IMR-90 (cell line): ENCODE measurements at regions not wholly inside any gene's neighbourhood (a gene's known extent, or its start where the extent isn't known, plus 50 kb on each side); places are given as distances from the start of the nearest gene placed in this dataset.

Source experiments
- ATAC-seq: fragments of 200-7000 bp; cut with Tn5 transposase; 2 replicates; pipeline ENCODE4 v1.9.1; 2020; ENCODE audit warnings: low read depth, mild to moderate bottlenecking, moderate library complexity
- BruUV-seq: library from RNA; stranded (reverse); fragments of 400-500 nt; replicated peaks from 2 replicates; lab custom pipeline; 2021; lab: Mats Ljungman, UMichigan
- CTCF ChIA-PET: fragments of 300-600 bp; formaldehyde crosslinking; extraction: SDS; loops from one replicate; lab custom pipeline; 2021; ENCODE audit warnings: antibody characterized with exemption; lab: Yijun Ruan, JAX
- POLR2A ChIA-PET: fragments of 300-600 bp; sonication (Branson Sonifier 250); formaldehyde crosslinking; loops from one replicate; lab custom pipeline; 2022; ENCODE audit warnings: antibody characterized with exemption; ENCODE audit not compliant: unreplicated experiment; lab: Charles Lee
- DNase-seq: peaks from one replicate; pipeline ENCODE4 v3.0.0; 2013
- H2AFZ ChIP-seq: replicated peaks from 2 replicates; pipeline ENCODE3; 2013; ENCODE audit warnings: low read length, mild to moderate bottlenecking; ENCODE audit not compliant: poor library complexity
- H2AK5ac ChIP-seq: 2 replicates; pipeline ENCODE4 v1.6.1; 2013; ENCODE audit warnings: low read depth, low read length, inconsistent platforms
- H2AK9ac ChIP-seq: replicated peaks from 2 replicates; pipeline ENCODE3; 2013; ENCODE audit warnings: mild to moderate bottlenecking, low read depth, low read length, moderate library complexity; ENCODE audit not compliant: poor library complexity
- H2BK120ac ChIP-seq: 2 replicates; pipeline ENCODE4 v1.6.1; 2013; ENCODE audit warnings: low read depth, low read length, inconsistent platforms
- H2BK15ac ChIP-seq: 3 replicates; pipeline ENCODE4 v1.6.1; 2013; ENCODE audit warnings: low read depth, low read length, inconsistent platforms
- H2BK20ac ChIP-seq: 2 replicates; pipeline ENCODE4 v1.6.1; 2013; ENCODE audit warnings: low read depth, mild to moderate bottlenecking, inconsistent platforms, low read length, moderate library complexity
- H2BK5ac ChIP-seq: 2 replicates; pipeline ENCODE4 v1.6.1; 2013; ENCODE audit warnings: mild to moderate bottlenecking, low read depth, low read length, inconsistent platforms; ENCODE audit not compliant: poor library complexity, severe bottlenecking
- H3K14ac ChIP-seq: replicated peaks from 2 replicates; pipeline ENCODE4 v1.6.1; 2013; ENCODE audit warnings: low read depth, low read length, inconsistent platforms
- H3K18ac ChIP-seq: 2 replicates; pipeline ENCODE4 v1.6.1; 2013; ENCODE audit warnings: low read depth, low read length, control low read depth
- H3K23ac ChIP-seq: 2 replicates; pipeline ENCODE4 v1.6.1; 2013; ENCODE audit warnings: low read depth, low read length, inconsistent platforms
- H3K27ac ChIP-seq: 2 replicates; pipeline ENCODE4 v1.5.1; 2013; ENCODE audit warnings: mild to moderate bottlenecking, control low read depth, low read length; ENCODE audit not compliant: insufficient read depth
- H3K27me3 ChIP-seq: 2 replicates; pipeline ENCODE4 v1.6.1; 2013; ENCODE audit warnings: low read length; ENCODE audit not compliant: control insufficient read depth, insufficient read depth
- H3K36me3 ChIP-seq: 2 replicates; pipeline ENCODE4 v1.6.1; 2013; ENCODE audit warnings: low read length, mixed read lengths; ENCODE audit not compliant: control insufficient read depth, insufficient read depth
- H3K4ac ChIP-seq: 2 replicates; pipeline ENCODE4 v1.6.1; 2013; ENCODE audit warnings: low read depth, low read length, inconsistent platforms
- H3K4me1 ChIP-seq: 2 replicates; pipeline ENCODE4 v1.6.1; 2013; ENCODE audit warnings: low read length, mixed read lengths; ENCODE audit not compliant: control insufficient read depth, insufficient read depth
- H3K4me2 ChIP-seq: 2 replicates; pipeline ENCODE4 v1.6.1; 2013; ENCODE audit warnings: low read depth, mild to moderate bottlenecking, control low read depth, low read length, moderate library complexity
- H3K4me3 ChIP-seq: 2 replicates; pipeline ENCODE4 v1.5.1; 2013; ENCODE audit warnings: low read depth, mild to moderate bottlenecking, control low read depth, low read length, moderate library complexity; ENCODE audit not compliant: insufficient read depth
- H3K56ac ChIP-seq: 2 replicates; pipeline ENCODE4 v1.6.1; 2013; ENCODE audit warnings: low read length, inconsistent platforms; ENCODE audit not compliant: insufficient read depth; ENCODE audit errors: extremely low read depth
- H3K79me1 ChIP-seq, 2 experiments: 2 replicates each; pipeline ENCODE4 v1.6.1; 2013; ENCODE audit warnings: low read length in 2 of 2, inconsistent platforms in 1 of 2, low read depth in 1 of 2
- H3K9ac ChIP-seq: 2 replicates; pipeline ENCODE4 v1.6.1; 2013; ENCODE audit warnings: low read depth, low read length, control low read depth
- H3K9me1 ChIP-seq: 2 replicates; pipeline ENCODE4 v1.6.1; 2013; ENCODE audit warnings: low read length, inconsistent platforms; ENCODE audit not compliant: insufficient read depth
- H3K9me3 ChIP-seq: 2 replicates; pipeline ENCODE4 v1.6.1; 2013; ENCODE audit warnings: low read length; ENCODE audit not compliant: control insufficient read depth, insufficient read depth
- H4K20me1 ChIP-seq: 2 replicates; pipeline ENCODE4 v1.6.1; 2013; ENCODE audit warnings: low read length, inconsistent platforms; ENCODE audit not compliant: insufficient read depth
- H4K5ac ChIP-seq: 2 replicates; pipeline ENCODE4 v1.6.1; 2013; ENCODE audit warnings: mild to moderate bottlenecking, low read depth, low read length, control low read depth
- H4K8ac ChIP-seq, 2 experiments: 2 replicates each; pipeline ENCODE4 v1.6.1; 2013; ENCODE audit warnings: low read depth in 2 of 2, low read length in 2 of 2, control low read depth in 1 of 2, inconsistent platforms in 1 of 2
- H4K91ac ChIP-seq: 2 replicates; pipeline ENCODE4 v1.6.1; 2013; ENCODE audit warnings: low read depth, low read length, inconsistent platforms; ENCODE audit not compliant: insufficient read depth
- BHLHE40 ChIP-seq: fragments of 150-350 bp; IDR thresholded peaks from 2 replicates; pipeline ENCODE4 v1.6.1; 2016; ENCODE audit warnings: mild to moderate bottlenecking, low read depth, low read length
- CEBPB ChIP-seq: IDR thresholded peaks from 2 replicates; pipeline ENCODE4 v1.6.1; 2012; ENCODE audit warnings: low read depth, low read length, improper control_type of control experiment
- CTCF ChIP-seq: conservative IDR thresholded peaks from 2 replicates; pipeline ENCODE4 v1.5.1; 2012; ENCODE audit warnings: mild to moderate bottlenecking, low read depth, low read length, improper control_type of control experiment
- RCOR1 ChIP-seq: IDR thresholded peaks from 2 replicates; pipeline ENCODE4 v1.6.1; 2012; ENCODE audit warnings: mild to moderate bottlenecking, low read length, improper control_type of control experiment; ENCODE audit not compliant: insufficient replicate concordance
- RFX5 ChIP-seq: IDR thresholded peaks from 2 replicates; pipeline ENCODE4 v1.8.0; 2012; ENCODE audit warnings: low read depth, mild to moderate bottlenecking, low read length, moderate library complexity
- WGBS, 2 experiments: methylation state at CpG; one replicate each; pipeline versions ENCODE4 v1.1.5 to v1.1.7; 2013; ENCODE audit warnings: missing lambda C conversion rate in 2 of 2; ENCODE audit not compliant: insufficient read length in 1 of 2; ENCODE audit errors: extremely low coverage in 2 of 2; 5-methylcytosine and 5-hydroxymethylcytosine counted together
- dilution Hi-C: fragments of 300-500 bp; cut with HindIII; formaldehyde crosslinking; loops from one replicate; pipeline ENCODE4 v1.14.3; 2018; ENCODE audit warnings: low sequenced_read_pairs; ENCODE audit not compliant: unreplicated experiment
- in situ Hi-C: fragments of 300-500 bp; cut with MboI; formaldehyde crosslinking; loops from 3 replicates; pipeline ENCODE4 v1.14.3; 2019; ENCODE audit warnings: low sequenced_read_pairs, inconsistent platforms, mixed read lengths
- intact Hi-C: fragments of 100-400 bp; cut with micrococcal nuclease; formaldehyde crosslinking; loops from 2 replicates; pipeline ENCODE4 v1.10.0; 2022

- Histone ChIP-seq H3K23ac (no peak overlapping the region), H4K5ac (no peak overlapping the region), H3K9me1 (no peaks in the 10 kb centered on the region), H4K8ac (no peak overlapping the region), H3K9ac (no peak overlapping the region), H2BK20ac (no peak overlapping the region), H2AK5ac (no peak overlapping the region), H2BK120ac (no peak overlapping the region), H4K91ac (no peak overlapping the region), H3K27me3 (no peaks in the 10 kb centered on the region), H2AK9ac (no peak overlapping the region), H3K4me1 (no peaks in the 10 kb centered on the region), H3K4ac (no peak overlapping the region), H4K20me1 (no peaks in the 10 kb centered on the region), H3K27ac (no peak overlapping the region), H3K56ac (no peak overlapping the region), H2BK15ac (no peak overlapping the region), H2AFZ (no peak overlapping the region), H3K36me3 (no peaks in the 10 kb centered on the region), H3K18ac (no peak overlapping the region), H3K79me1 (no peaks in the 10 kb centered on the region), H3K4me3 (no peak overlapping the region), H3K9me3 (no peaks in the 10 kb centered on the region), H3K4me2 (no peak overlapping the region), H3K14ac (no peak overlapping the region), H2BK5ac (no peak overlapping the region)
- intact Hi-C loops, result no loop called here
- ATAC-seq (no peak), DNase-seq (no peak)
- POLR2A ChIA-PET, result no interaction called here
- CTCF ChIA-PET, result no interaction called here
- no peak for TF ChIP-seq CTCF
- no peak for TF ChIP-seq RFX5
- TF ChIP-seq RCOR1, result no peak
- no peak for TF ChIP-seq BHLHE40
- no peak for TF ChIP-seq CEBPB
- WGBS, 2 experiments, result no CpG with 5 or more reads among the region's 3 CpGs
- no TSS peak for BruUV-seq
- dilution Hi-C loops, result loop anchor here (25.0 kb wide), 1 partner anchor 469 kb away; no protein-coding TSS in a partner anchor
- in situ Hi-C loops, result no loop called here
These were observed 975.9 kb downstream of the MAT2B start for GRCh38 chr5:164481270-164481669.
